Large intestine (tissue), 3 donors: ENCODE measurements at regions not wholly inside any gene's neighbourhood (a gene's known extent, or its start where the extent isn't known, plus 50 kb on each side); places are given as distances from the start of the nearest gene placed in this dataset.
"Not testable (repeated sequence)": the region's sequence is repeated elsewhere in the genome, so short reads cannot be mapped to it uniquely, and the experiment has no call there.

ENCODE experiments used
- DNase-seq, 2 donors: peaks; one replicate each; pipeline versions ENCODE4 v3.0.0 to v3.0.0-alpha.2; 2013
- H3K27ac ChIP-seq: one replicate; pipeline ENCODE4 v1.5.1; 2013; ENCODE audit warnings: low read length
- H3K27me3 ChIP-seq: 2 replicates; pipeline ENCODE4 v1.6.1; 2013; ENCODE audit warnings: low read length; ENCODE audit not compliant: control insufficient read depth, insufficient read depth
- H3K36me3 ChIP-seq: 2 replicates; pipeline ENCODE4 v1.6.1; 2013; ENCODE audit warnings: low read length; ENCODE audit not compliant: control insufficient read depth, insufficient read depth
- H3K4me1 ChIP-seq: one replicate; pipeline ENCODE4 v1.6.1; 2013; ENCODE audit warnings: low read length; ENCODE audit not compliant: control insufficient read depth, insufficient read depth
- H3K4me3 ChIP-seq: one replicate; pipeline ENCODE4 v1.5.1; 2013; ENCODE audit warnings: low read length
- H3K9me3 ChIP-seq: one replicate; pipeline ENCODE4 v1.6.1; 2013; ENCODE audit warnings: mild to moderate bottlenecking, low read depth, low read length, moderate library complexity; ENCODE audit not compliant: control insufficient read depth
- WGBS: methylation state at CpG from one replicate; pipeline ENCODE4 v1.1.5; 2013; ENCODE audit warnings: low lambda C conversion rate; ENCODE audit not compliant: insufficient coverage; 5-methylcytosine and 5-hydroxymethylcytosine counted together

DNA sequence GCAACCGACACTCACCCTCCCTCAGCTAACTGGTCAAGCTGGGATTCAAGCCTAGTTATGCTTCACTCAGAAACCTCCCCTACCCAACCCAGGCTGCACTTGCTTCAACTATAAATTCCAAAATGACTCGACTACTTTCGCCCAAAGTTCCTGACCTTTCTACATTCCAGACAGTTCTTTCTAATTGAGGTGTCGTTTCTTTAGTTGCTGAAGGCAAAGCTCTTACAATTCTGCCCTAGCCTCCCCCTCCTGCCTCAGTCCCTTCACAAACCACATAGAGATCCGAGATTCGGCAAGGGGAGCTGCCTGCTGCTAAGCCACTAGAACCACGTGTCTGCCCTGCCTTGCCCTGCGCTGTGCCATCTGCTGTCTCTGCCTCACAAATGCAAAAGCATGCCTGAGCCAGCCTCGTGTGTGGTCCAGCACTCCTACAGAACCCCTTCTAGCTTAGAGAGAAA is 74.7 kb upstream of the SH3GL3 start:
- no peaks in the 10 kb centered on the region for H3K36me3 ChIP-seq
- no peaks in the 10 kb centered on the region for H3K9me3 ChIP-seq
- H3K4me1 ChIP-seq = no peaks in the 10 kb centered on the region
- no peak for DNase-seq
- no peak overlapping the region for H3K4me3 ChIP-seq
- H3K27me3 ChIP-seq = peaks cover 42% of the 10 kb centered on the region
- 0% methylated on average over 1 of the region's 9 CpGs for WGBS
- H3K27ac ChIP-seq = no peak overlapping the region

DNA sequence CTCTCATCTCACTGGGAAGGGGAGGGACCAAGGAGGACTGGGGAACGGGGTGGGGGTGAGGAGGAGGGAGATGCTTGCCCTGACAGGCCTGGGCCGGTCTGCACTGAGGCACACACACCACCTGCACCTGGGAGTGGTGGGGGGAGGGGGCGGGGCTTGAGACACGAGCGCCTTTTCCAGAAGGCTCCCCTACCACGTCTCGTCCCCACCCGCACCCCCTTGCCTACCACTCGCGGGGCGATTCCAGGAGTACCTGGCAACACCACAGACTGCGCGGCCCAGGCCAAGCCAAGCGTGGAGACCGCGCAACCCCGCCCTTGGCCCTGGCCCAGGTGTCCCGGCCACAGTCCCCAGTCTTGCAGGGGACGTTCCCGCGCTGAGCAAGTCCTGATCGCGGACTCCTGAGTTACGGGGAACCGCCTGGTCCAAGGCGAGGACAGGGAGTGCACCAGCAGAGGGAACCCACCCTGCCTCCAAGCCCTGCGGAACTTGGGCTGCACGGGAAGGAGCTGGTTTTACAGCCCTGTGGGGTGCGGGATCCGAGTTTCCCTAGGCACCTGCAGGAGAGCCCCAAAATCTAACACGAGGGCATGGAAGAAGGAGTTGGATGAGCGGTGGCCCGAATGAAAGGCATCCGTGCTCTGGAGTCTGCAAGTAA is 68.1 kb upstream of the SH3GL3 start:
- no peak overlapping the region for H3K27ac ChIP-seq
- H3K27me3 ChIP-seq = peaks cover 41% of the 10 kb centered on the region
- no CpG with 5 or more reads among the region's 34 CpGs for WGBS
- no peaks in the 10 kb centered on the region for H3K36me3 ChIP-seq
- H3K4me3 ChIP-seq = no peak overlapping the region
- H3K9me3 ChIP-seq = no peaks in the 10 kb centered on the region
- no peak for DNase-seq
- H3K4me1 ChIP-seq = no peaks in the 10 kb centered on the region

DNA sequence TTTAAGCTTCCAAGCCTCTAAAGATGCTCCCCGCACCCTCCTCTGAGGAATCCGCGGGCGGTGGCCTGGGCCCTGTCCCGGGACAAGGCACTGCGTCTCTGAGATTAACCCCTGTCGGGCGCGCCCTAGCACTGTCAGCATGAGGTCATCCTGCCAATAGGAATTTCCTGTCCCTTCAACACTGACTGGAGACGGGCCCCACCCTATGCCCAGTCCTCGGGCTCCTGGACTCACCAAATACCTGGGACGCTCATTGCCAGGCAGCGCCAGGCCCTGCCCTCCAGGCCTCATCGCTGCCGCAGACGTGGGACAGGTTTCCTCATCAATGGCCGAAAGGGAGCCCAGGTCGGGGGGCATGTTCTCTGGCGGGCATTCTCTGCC is 67.6 kb upstream of the SH3GL3 start:
- WGBS = no CpG with 5 or more reads among the region's 19 CpGs
- no peak overlapping the region for H3K27ac ChIP-seq
- no peaks in the 10 kb centered on the region for H3K4me1 ChIP-seq
- no peaks in the 10 kb centered on the region for H3K36me3 ChIP-seq
- peaks cover 39% of the 10 kb centered on the region for H3K27me3 ChIP-seq
- H3K4me3 ChIP-seq = no peak overlapping the region
- H3K9me3 ChIP-seq = no peaks in the 10 kb centered on the region
- no peak for DNase-seq

DNA sequence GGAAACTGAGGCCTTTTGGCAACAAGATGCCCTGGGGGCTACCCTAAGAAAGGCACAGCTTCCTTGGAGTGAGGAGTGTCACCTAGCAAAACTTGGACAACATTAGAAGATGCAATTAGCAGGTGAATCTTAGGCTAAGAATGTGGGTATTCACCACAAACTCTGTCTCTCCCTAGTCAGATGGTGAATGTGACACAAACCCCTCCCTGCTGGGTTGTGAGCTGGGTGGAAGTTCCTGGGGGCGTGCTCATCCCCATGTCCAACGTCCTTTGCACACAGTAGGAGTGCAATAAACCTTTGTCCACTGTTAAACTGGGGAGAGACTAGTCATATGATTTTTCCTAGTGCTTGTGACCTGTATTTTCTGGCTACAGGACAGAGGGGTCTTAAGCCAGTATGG is 67.1 kb upstream of the SH3GL3 start:
- Histone ChIP-seq H3K9me3 (no peaks in the 10 kb centered on the region), H3K27me3 (peaks cover 39% of the 10 kb centered on the region)
- no CpG with 5 or more reads among the region's 2 CpGs for WGBS

DNA sequence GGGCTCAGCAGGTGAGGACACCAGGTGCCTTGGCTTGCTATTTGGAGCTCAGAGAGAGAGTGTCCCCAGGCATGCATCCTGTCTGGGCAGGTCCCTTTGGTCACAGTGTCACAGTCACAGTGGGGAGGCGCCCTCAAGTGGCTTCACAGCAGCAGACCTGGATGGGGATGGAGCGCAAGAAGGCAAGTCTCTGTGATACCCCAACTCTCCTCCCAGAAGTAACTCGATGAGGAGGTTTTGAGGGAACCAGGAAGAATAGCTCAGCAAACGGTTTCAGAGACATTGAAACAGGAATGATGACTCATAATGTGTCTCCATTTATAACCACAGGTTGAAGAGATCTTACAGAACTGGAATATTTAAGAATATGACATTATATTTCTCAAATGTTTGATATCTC is 66.5 kb upstream of the SH3GL3 start:
- H3K27ac ChIP-seq = no peak overlapping the region
- no peak for DNase-seq
- no CpG with 5 or more reads among the region's 4 CpGs for WGBS
- H3K27me3 ChIP-seq = peaks cover 36% of the 10 kb centered on the region
- no peaks in the 10 kb centered on the region for H3K4me1 ChIP-seq
- H3K9me3 ChIP-seq = no peaks in the 10 kb centered on the region
- no peak overlapping the region for H3K4me3 ChIP-seq
- H3K36me3 ChIP-seq = no peaks in the 10 kb centered on the region

More for the DNA sequence above, 67.1 kb upstream of the SH3GL3 start:
- Histone ChIP-seq H3K4me1 (no peaks in the 10 kb centered on the region), H3K36me3 (no peaks in the 10 kb centered on the region), H3K4me3 (no peak overlapping the region), H3K27ac (no peak overlapping the region)
- DNase-seq = no peak

DNA sequence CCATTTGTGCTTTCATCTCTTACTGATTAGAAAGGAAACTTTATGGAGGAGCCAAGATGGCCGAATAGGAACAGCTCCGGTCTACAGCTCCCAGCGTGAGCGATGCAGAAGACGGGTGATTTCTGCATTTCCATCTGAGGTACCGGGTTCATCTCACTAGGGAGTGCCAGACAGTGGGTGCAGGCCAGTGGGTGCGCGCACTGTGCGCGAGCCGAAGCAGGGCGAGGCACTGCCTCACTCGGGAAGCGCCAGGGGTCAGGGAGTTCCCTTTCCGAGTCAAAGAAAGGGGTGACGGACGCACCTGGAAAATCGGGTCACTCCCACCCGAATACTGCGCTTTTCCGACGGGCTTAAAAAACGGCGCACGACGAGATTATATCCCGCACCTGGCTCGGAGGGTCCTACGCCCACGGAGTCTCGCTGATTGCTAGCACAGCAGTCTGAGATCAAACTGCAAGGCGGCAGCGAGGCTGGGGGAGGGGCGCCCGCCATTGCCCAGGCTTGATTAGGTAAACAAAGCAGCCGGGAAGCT is 63.5 kb upstream of the SH3GL3 start:
- WGBS = no CpG with 5 or more reads among the region's 36 CpGs
- H3K27ac ChIP-seq, H3K4me1 ChIP-seq, H3K9me3 ChIP-seq, H3K4me3 ChIP-seq, DNase-seq, H3K36me3 ChIP-seq: not testable (repeated sequence)
- peaks cover 22% of the 10 kb centered on the region for H3K27me3 ChIP-seq

DNA sequence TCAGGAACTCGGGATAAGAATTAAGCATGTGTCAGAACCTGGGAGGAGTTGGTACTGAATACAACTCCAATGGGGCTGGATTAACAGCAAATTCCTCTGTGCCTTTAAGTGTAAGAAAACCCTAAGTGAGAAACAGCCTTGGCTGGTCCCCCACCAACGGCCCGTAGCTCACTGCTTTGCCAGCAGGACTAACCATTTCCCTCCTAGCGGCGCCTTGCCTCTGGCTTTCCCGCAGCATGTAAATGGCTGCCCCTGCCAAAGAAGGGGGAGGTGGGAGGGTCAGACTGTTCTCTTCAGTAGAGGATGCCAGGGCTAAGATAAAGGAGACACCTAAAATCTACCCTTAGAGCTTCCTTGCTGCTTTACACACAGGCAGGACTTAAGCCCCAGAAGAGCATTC is 51.0 kb upstream of the SH3GL3 start:
- no peaks in the 10 kb centered on the region for H3K9me3 ChIP-seq
- no peak overlapping the region for H3K4me3 ChIP-seq
- no peaks in the 10 kb centered on the region for H3K36me3 ChIP-seq
- no CpG with 5 or more reads among the region's 6 CpGs for WGBS
- peaks cover 3% of the 10 kb centered on the region for H3K27me3 ChIP-seq
- DNase-seq = no peak
- H3K27ac ChIP-seq = no peak overlapping the region
- H3K4me1 ChIP-seq = no peaks in the 10 kb centered on the region
